Tibial nerve (tissue), 4 donors: ENCODE measurements at regions not wholly inside any gene's neighbourhood (a gene's known extent, or its start where the extent isn't known, plus 50 kb on each side); places are given as distances from the start of the nearest gene placed in this dataset.

Experiments
- CTCF ChIP-seq, 5 experiments: fragments of 200-600 bp in 3 of 5; fragments of 450-650 bp in 2 of 5; sonication (generic) in 3 of 5; IDR thresholded peaks; one replicate each; pipeline ENCODE4 v1.5.1; 2016 to 2019; ENCODE audit warnings: antibody characterized with exemption in 5 of 5, mild to moderate bottlenecking in 3 of 5, moderate library complexity in 2 of 5
- EP300 ChIP-seq, 2 donors: sonication (generic); formaldehyde crosslinking; IDR thresholded peaks; one replicate each; pipeline ENCODE4 v1.6.1; 2017; ENCODE audit warnings: antibody characterized with exemption in 2 of 2, mild to moderate bottlenecking in 1 of 2
- POLR2A ChIP-seq, 2 donors: fragments of 450-650 bp; IDR thresholded peaks; one replicate each; pipeline ENCODE4 v1.6.1; 2017; ENCODE audit warnings: antibody characterized with exemption in 2 of 2, mild to moderate bottlenecking in 2 of 2, moderate library complexity in 2 of 2

GRCh38 chr5:90290648-90291047, 118.9 kb downstream of the CETN3 start:
- TF ChIP-seq CTCF (IDR thresholded peaks at IDR 0.05) (no peak), POLR2A (IDR thresholded peaks at IDR 0.05) (no peak), EP300 (IDR thresholded peaks at IDR 0.05) (no peak)
